Gastroesophageal sphincter (tissue), 3 donors: ENCODE measurements at regions not wholly inside any gene's neighbourhood (a gene's known extent, or its start where the extent isn't known, plus 50 kb on each side); places are given as distances from the start of the nearest gene placed in this dataset.

Source experiments
- EP300 ChIP-seq: sonication (generic); formaldehyde crosslinking; IDR thresholded peaks from one replicate; pipeline ENCODE4 v1.6.1; 2017; ENCODE audit warnings: antibody characterized with exemption, mild to moderate bottlenecking
- POLR2A ChIP-seq, 2 donors: fragments of 450-650 bp; IDR thresholded peaks; one replicate each; pipeline ENCODE4 v1.6.1; 2017; ENCODE audit warnings: antibody characterized with exemption in 2 of 2, mild to moderate bottlenecking in 2 of 2, moderate library complexity in 1 of 2
- POLR2AphosphoS5 ChIP-seq: sonication (generic); formaldehyde crosslinking; IDR thresholded peaks from one replicate; pipeline ENCODE4 v1.6.1; 2017; ENCODE audit warnings: antibody characterized with exemption
- TF ChIP-seq, protein P1 (sequence below), 4 experiments: fragments of 200-600 bp in 2 of 4; fragments of 450-650 bp in 2 of 4; sonication (generic) in 1 of 4; IDR thresholded peaks; one replicate each; pipeline ENCODE4 v1.5.1; 2017 to 2019; ENCODE audit warnings: antibody characterized with exemption in 4 of 4, mild to moderate bottlenecking in 2 of 4, moderate library complexity in 2 of 4

DNA sequence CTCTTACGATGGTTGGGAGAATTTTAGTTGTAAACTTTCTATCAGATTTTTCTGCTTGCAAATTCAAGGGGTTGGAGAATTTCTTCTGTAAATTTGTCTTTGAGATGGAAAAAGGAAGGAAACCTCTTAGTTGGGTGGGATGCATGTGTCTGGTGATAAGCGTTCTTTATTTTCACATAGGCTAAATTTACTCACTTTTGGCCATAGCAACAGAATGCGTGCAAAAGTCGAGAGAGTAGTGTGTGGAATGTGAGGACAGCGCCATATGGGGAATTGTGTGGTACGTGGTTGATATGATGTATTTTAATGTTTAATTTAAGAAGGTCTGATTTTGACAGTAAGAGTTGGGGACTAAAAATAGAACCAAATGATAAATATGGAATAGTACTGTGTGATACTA lies 282.2 kb downstream of the TAF11L14 start:
- TF ChIP-seq EP300 (no peak), POLR2A (IDR thresholded peaks at IDR 0.05) (no peak), POLR2AphosphoS5 (no peak)
- TF ChIP-seq, protein P1, sequence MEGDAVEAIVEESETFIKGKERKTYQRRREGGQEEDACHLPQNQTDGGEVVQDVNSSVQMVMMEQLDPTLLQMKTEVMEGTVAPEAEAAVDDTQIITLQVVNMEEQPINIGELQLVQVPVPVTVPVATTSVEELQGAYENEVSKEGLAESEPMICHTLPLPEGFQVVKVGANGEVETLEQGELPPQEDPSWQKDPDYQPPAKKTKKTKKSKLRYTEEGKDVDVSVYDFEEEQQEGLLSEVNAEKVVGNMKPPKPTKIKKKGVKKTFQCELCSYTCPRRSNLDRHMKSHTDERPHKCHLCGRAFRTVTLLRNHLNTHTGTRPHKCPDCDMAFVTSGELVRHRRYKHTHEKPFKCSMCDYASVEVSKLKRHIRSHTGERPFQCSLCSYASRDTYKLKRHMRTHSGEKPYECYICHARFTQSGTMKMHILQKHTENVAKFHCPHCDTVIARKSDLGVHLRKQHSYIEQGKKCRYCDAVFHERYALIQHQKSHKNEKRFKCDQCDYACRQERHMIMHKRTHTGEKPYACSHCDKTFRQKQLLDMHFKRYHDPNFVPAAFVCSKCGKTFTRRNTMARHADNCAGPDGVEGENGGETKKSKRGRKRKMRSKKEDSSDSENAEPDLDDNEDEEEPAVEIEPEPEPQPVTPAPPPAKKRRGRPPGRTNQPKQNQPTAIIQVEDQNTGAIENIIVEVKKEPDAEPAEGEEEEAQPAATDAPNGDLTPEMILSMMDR (IDR thresholded peaks at IDR 0.05): no peak
